ENCODE measurements at regions not wholly inside any gene's neighbourhood (a gene's known extent, or its start where the extent isn't known, plus 50 kb on each side); places are given as distances from the start of the nearest gene placed in this dataset.
"Not testable (repeated sequence)": the region's sequence is repeated elsewhere in the genome, so short reads cannot be mapped to it uniquely, and the experiment has no call there.

- H3K27ac ChIP-seq: no peak overlapping the region
- no peaks in the 10 kb centered on the region for H3K9me3 ChIP-seq
- no peaks in the 10 kb centered on the region for H3K4me1 ChIP-seq
- ATAC-seq (no peak), DNase-seq (no peak)
- no peak for TF ChIP-seq CTCF (IDR thresholded peaks at IDR 0.05)
- H3K36me3 ChIP-seq (ENCODE audit: insufficient read depth in 1 of 2, low read depth in 1 of 2): no peaks in the 10 kb centered on the region
- intact Hi-C loops (cut with DNase I): no loop called here
- H3K4me3 ChIP-seq: no peak overlapping the region
- H3K27me3 ChIP-seq (ENCODE audit: insufficient read depth in 3 of 3, low read length in 2 of 3): no peaks in the 10 kb centered on the region
Measured at GRCh38 chr3:35257641-35258040, 381.7 kb upstream of the ARPP21 start.

GRCh38 chr3:35262406-35262805 is 376.9 kb upstream of the ARPP21 start:
- ATAC-seq (no peak), DNase-seq (no peak)
- Histone ChIP-seq H3K36me3 (ENCODE audit: insufficient read depth in 1 of 2, low read depth in 1 of 2) (no peaks in the 10 kb centered on the region), H3K27me3 (ENCODE audit: insufficient read depth in 3 of 3, low read length in 2 of 3) (no peaks in the 10 kb centered on the region), H3K4me3 (no peak overlapping the region), H3K27ac (no peak overlapping the region), H3K4me1 (no peaks in the 10 kb centered on the region), H3K9me3 (peaks cover 5% of the 10 kb centered on the region)
- TF ChIP-seq CTCF (IDR thresholded peaks at IDR 0.05): no peak
- intact Hi-C loops (cut with DNase I): no loop called here

GRCh38 chr3:35263477-35263876 is 375.8 kb upstream of the ARPP21 start:
- DNase-seq: no peak
- WGBS, 3 donors: 76 to 95% (median 80%) methylated on average over 1 of the region's 1 CpG
- intact Hi-C loops (cut with DNase I): no loop called here
- H3K36me3 ChIP-seq (ENCODE audit: insufficient read depth in 1 of 2, low read depth in 1 of 2): no peaks in the 10 kb centered on the region
- ATAC-seq: no peak
- no peak overlapping the region for H3K27ac ChIP-seq
- no peaks in the 10 kb centered on the region for H3K4me1 ChIP-seq
- no peaks in the 10 kb centered on the region for H3K27me3 ChIP-seq (ENCODE audit: insufficient read depth in 3 of 3, low read length in 2 of 3)
- H3K4me3 ChIP-seq: no peak overlapping the region
- peaks cover 5% of the 10 kb centered on the region for H3K9me3 ChIP-seq
- TF ChIP-seq CTCF (IDR thresholded peaks at IDR 0.05): no peak

GRCh38 chr3:35266065-35266464 is 373.3 kb upstream of the ARPP21 start:
- H3K4me3 ChIP-seq; H3K27ac ChIP-seq; H3K4me1 ChIP-seq; DNase-seq; ATAC-seq; intact Hi-C loops (cut with DNase I); H3K27me3 ChIP-seq (ENCODE audit: insufficient read depth in 3 of 3, low read length in 2 of 3); H3K36me3 ChIP-seq (ENCODE audit: insufficient read depth in 1 of 2, low read depth in 1 of 2); H3K9me3 ChIP-seq: not testable (repeated sequence)
- WGBS, 3 donors: 95 to 97% (median 96%) methylated on average over 12 of the region's 12 CpGs

GRCh38 chr3:35275768-35276167 is 363.6 kb upstream of the ARPP21 start:
- 94 to 95% (median 94%) methylated on average over 2 of the region's 2 CpGs for WGBS, 3 donors
- intact Hi-C loops (cut with DNase I): no loop called here
- H3K27ac ChIP-seq: no peak overlapping the region
- DNase-seq: no peak
- TF ChIP-seq CTCF (IDR thresholded peaks at IDR 0.05): no peak
- no peaks in the 10 kb centered on the region for H3K4me1 ChIP-seq
- H3K27me3 ChIP-seq (ENCODE audit: insufficient read depth in 3 of 3, low read length in 2 of 3): no peaks in the 10 kb centered on the region
- ATAC-seq: no peak
- H3K9me3 ChIP-seq: no peaks in the 10 kb centered on the region
- H3K4me3 ChIP-seq: no peak overlapping the region
- H3K36me3 ChIP-seq (ENCODE audit: insufficient read depth in 1 of 2, low read depth in 1 of 2): no peaks in the 10 kb centered on the region
